Stimulated activated CD8-positive, alpha-beta memory T cell treated with anti-CD3 and anti-CD28 coated beads, Interleukin-7, amount 100 ng/mL, for 48 hours (primary cell): ENCODE measurements at regions not wholly inside any gene's neighbourhood (a gene's known extent, or its start where the extent isn't known, plus 50 kb on each side); places are given as distances from the start of the nearest gene placed in this dataset.
"Not testable (repeated sequence)": the region's sequence is repeated elsewhere in the genome, so short reads cannot be mapped to it uniquely, and the experiment has no call there.

Source experiments
- DNase-seq, 2 donors: peaks; one replicate each; pipeline ENCODE4 v3.0.0-alpha.2; 2020; ENCODE audit warnings: low read depth in 1 of 2; ENCODE audit errors: extremely low read depth in 1 of 2

GRCh38 chr2:198270157-198270556, 465.8 kb downstream of the PLCL1 start:
- not testable (repeated sequence) for DNase-seq

- DNase-seq: no peak
Observed at GRCh38 chr2:198268519-198268918, 464.1 kb downstream of the PLCL1 start.

GRCh38 chr2:198259496-198259895, 455.1 kb downstream of the PLCL1 start:
- DNase-seq: no peak

GRCh38 chr2:198254536-198255090, 450.2 kb downstream of the PLCL1 start:
- DNase-seq: no peak

GRCh38 chr2:198253995-198254394, 449.6 kb downstream of the PLCL1 start:
- DNase-seq: no peak

- no peak for DNase-seq
Observed at GRCh38 chr2:198252472-198252871, 448.1 kb downstream of the PLCL1 start.

- no peak for DNase-seq
Observed at GRCh38 chr2:198242093-198242492, 437.7 kb downstream of the PLCL1 start.

- no peak for DNase-seq
Observed at GRCh38 chr2:198238429-198238828, 434.0 kb downstream of the PLCL1 start.

- DNase-seq: no peak
Observed at GRCh38 chr2:198236338-198236737, 431.9 kb downstream of the PLCL1 start.

- DNase-seq: no peak
Observed at GRCh38 chr2:198232281-198232680, 427.9 kb downstream of the PLCL1 start.

GRCh38 chr2:198231562-198231961, 427.2 kb downstream of the PLCL1 start:
- no peak for DNase-seq

- no peak for DNase-seq
Observed at GRCh38 chr2:198220763-198221610, 416.6 kb downstream of the PLCL1 start.

GRCh38 chr2:198219292-198219691, 414.9 kb downstream of the PLCL1 start:
- DNase-seq: no peak

- no peak for DNase-seq
Observed at GRCh38 chr2:198214114-198214596, 409.8 kb downstream of the PLCL1 start.

- no peak for DNase-seq
Observed at GRCh38 chr2:198213253-198213652, 408.9 kb downstream of the PLCL1 start.

GRCh38 chr2:198211706-198212105, 407.3 kb downstream of the PLCL1 start:
- no peak for DNase-seq

- no peak for DNase-seq
Observed at GRCh38 chr2:198203336-198204069, 399.1 kb downstream of the PLCL1 start.
